T-helper 2 cell treated with Interferon-gamma antibody and Interleukin-4, amounts not matched to agents 5 μg/mL and 100 μg/mL, for 36 hours (primary cell): ENCODE measurements at regions not wholly inside any gene's neighbourhood (a gene's known extent, or its start where the extent isn't known, plus 50 kb on each side); places are given as distances from the start of the nearest gene placed in this dataset.

ENCODE experiments used
- DNase-seq: peaks from one replicate; pipeline ENCODE4 v3.0.0; 2021; ENCODE audit warnings: low spot score
- H3K27ac Mint-ChIP-seq: one replicate; pipeline ENCODE4 v1.8.0; 2021; ENCODE audit warnings: mild to moderate bottlenecking, mixed read lengths
- H3K27me3 Mint-ChIP-seq: one replicate; pipeline ENCODE4 v1.8.0; 2021; ENCODE audit warnings: low read depth, mixed read lengths
- H3K36me3 Mint-ChIP-seq: one replicate; pipeline ENCODE4 v1.8.0; 2021; ENCODE audit warnings: low read depth, mixed read lengths
- H3K4me1 Mint-ChIP-seq: one replicate; pipeline ENCODE4 v1.8.0; 2021; ENCODE audit warnings: low read depth, mixed read lengths
- H3K4me3 Mint-ChIP-seq: one replicate; pipeline ENCODE4 v1.8.0; 2022; ENCODE audit warnings: mild to moderate bottlenecking, moderate library complexity, mixed read lengths
- H3K9me3 Mint-ChIP-seq: one replicate; pipeline ENCODE4 v1.8.0; 2021; ENCODE audit warnings: mixed read lengths

GRCh38 chr18:4587204-4587603 lies 132.1 kb upstream of the DLGAP1 start:
- Mint-ChIP-seq H3K4me1 (no peaks in the 10 kb centered on the region), H3K27me3 (no peaks in the 10 kb centered on the region), H3K36me3 (no peaks in the 10 kb centered on the region), H3K27ac (no peak overlapping the region), H3K9me3 (peaks cover 32% of the 10 kb centered on the region), H3K4me3 (no peak overlapping the region)
- DNase-seq = no peak

- peaks cover 36% of the 10 kb centered on the region for H3K9me3 Mint-ChIP-seq
- no peaks in the 10 kb centered on the region for H3K36me3 Mint-ChIP-seq
- H3K27ac Mint-ChIP-seq = no peak overlapping the region
- no peaks in the 10 kb centered on the region for H3K4me1 Mint-ChIP-seq
- H3K27me3 Mint-ChIP-seq = no peaks in the 10 kb centered on the region
- H3K4me3 Mint-ChIP-seq = no peak overlapping the region
- DNase-seq = no peak
These were observed 131.6 kb upstream of the DLGAP1 start for GRCh38 chr18:4586731-4587130.

GRCh38 chr18:4582431-4583335 lies 127.6 kb upstream of the DLGAP1 start:
- no peak for DNase-seq
- Mint-ChIP-seq H3K4me3 (no peak overlapping the region), H3K27ac (no peak overlapping the region), H3K36me3 (no peaks in the 10 kb centered on the region), H3K27me3 (no peaks in the 10 kb centered on the region), H3K9me3 (peaks cover 60% of the 10 kb centered on the region), H3K4me1 (no peaks in the 10 kb centered on the region)

- Mint-ChIP-seq H3K9me3 (peaks cover 65% of the 10 kb centered on the region), H3K36me3 (no peaks in the 10 kb centered on the region), H3K4me1 (no peaks in the 10 kb centered on the region)
These were observed 126.9 kb upstream of the DLGAP1 start for GRCh38 chr18:4581966-4582365.

GRCh38 chr18:4578449-4578848 lies 123.3 kb upstream of the DLGAP1 start:
- H3K36me3 Mint-ChIP-seq = no peaks in the 10 kb centered on the region
- H3K4me1 Mint-ChIP-seq = no peaks in the 10 kb centered on the region
- no peak overlapping the region for H3K27ac Mint-ChIP-seq
- H3K4me3 Mint-ChIP-seq = no peak overlapping the region
- peaks cover 65% of the 10 kb centered on the region for H3K9me3 Mint-ChIP-seq
- H3K27me3 Mint-ChIP-seq = no peaks in the 10 kb centered on the region
- no peak for DNase-seq

More at GRCh38 chr18:4581966-4582365, 126.9 kb upstream of the DLGAP1 start:
- no peaks in the 10 kb centered on the region for H3K27me3 Mint-ChIP-seq
- no peak overlapping the region for H3K4me3 Mint-ChIP-seq
- H3K27ac Mint-ChIP-seq = no peak overlapping the region
- DNase-seq = no peak

GRCh38 chr18:4573735-4574134 lies 118.6 kb upstream of the DLGAP1 start:
- Mint-ChIP-seq H3K4me3 (no peak overlapping the region), H3K36me3 (no peaks in the 10 kb centered on the region), H3K9me3 (peaks cover 52% of the 10 kb centered on the region), H3K4me1 (no peaks in the 10 kb centered on the region), H3K27ac (no peak overlapping the region), H3K27me3 (no peaks in the 10 kb centered on the region)
- no peak for DNase-seq

GRCh38 chr18:4557502-4557901 lies 102.4 kb upstream of the DLGAP1 start:
- no peak for DNase-seq
- no peaks in the 10 kb centered on the region for H3K36me3 Mint-ChIP-seq
- peaks cover 37% of the 10 kb centered on the region for H3K9me3 Mint-ChIP-seq
- H3K27ac Mint-ChIP-seq = no peak overlapping the region
- H3K4me3 Mint-ChIP-seq = no peak overlapping the region
- H3K27me3 Mint-ChIP-seq = no peaks in the 10 kb centered on the region
- H3K4me1 Mint-ChIP-seq = no peaks in the 10 kb centered on the region

- DNase-seq = no peak
- Mint-ChIP-seq H3K4me3 (no peak overlapping the region), H3K27ac (no peak overlapping the region), H3K36me3 (no peaks in the 10 kb centered on the region), H3K27me3 (no peaks in the 10 kb centered on the region), H3K9me3 (peaks cover 37% of the 10 kb centered on the region), H3K4me1 (no peaks in the 10 kb centered on the region)
These were observed 95.9 kb upstream of the DLGAP1 start for GRCh38 chr18:4551001-4551360.

GRCh38 chr18:4549164-4549872 lies 94.2 kb upstream of the DLGAP1 start:
- Mint-ChIP-seq H3K9me3 (peaks cover 32% of the 10 kb centered on the region), H3K27me3 (no peaks in the 10 kb centered on the region), H3K4me1 (no peaks in the 10 kb centered on the region), H3K4me3 (no peak overlapping the region), H3K36me3 (no peaks in the 10 kb centered on the region), H3K27ac (no peak overlapping the region)
- no peak for DNase-seq

- peaks cover 35% of the 10 kb centered on the region for H3K9me3 Mint-ChIP-seq
These were observed 92.0 kb upstream of the DLGAP1 start for GRCh38 chr18:4547126-4547525.

GRCh38 chr18:4544142-4544541 lies 89.0 kb upstream of the DLGAP1 start:
- no peak overlapping the region for H3K27ac Mint-ChIP-seq
- H3K36me3 Mint-ChIP-seq = no peaks in the 10 kb centered on the region
- H3K4me3 Mint-ChIP-seq = no peak overlapping the region
- no peaks in the 10 kb centered on the region for H3K27me3 Mint-ChIP-seq
- peaks cover 30% of the 10 kb centered on the region for H3K9me3 Mint-ChIP-seq
- no peak for DNase-seq
- no peaks in the 10 kb centered on the region for H3K4me1 Mint-ChIP-seq

More at GRCh38 chr18:4547126-4547525, 92.0 kb upstream of the DLGAP1 start:
- no peak for DNase-seq
- Mint-ChIP-seq H3K27ac (no peak overlapping the region), H3K36me3 (no peaks in the 10 kb centered on the region), H3K4me1 (no peaks in the 10 kb centered on the region), H3K27me3 (no peaks in the 10 kb centered on the region), H3K4me3 (no peak overlapping the region)

- DNase-seq = no peak
- no peaks in the 10 kb centered on the region for H3K4me1 Mint-ChIP-seq
- no peak overlapping the region for H3K4me3 Mint-ChIP-seq
- H3K9me3 Mint-ChIP-seq = peaks cover 34% of the 10 kb centered on the region
- no peaks in the 10 kb centered on the region for H3K36me3 Mint-ChIP-seq
- H3K27me3 Mint-ChIP-seq = no peaks in the 10 kb centered on the region
- no peak overlapping the region for H3K27ac Mint-ChIP-seq
These were observed 88.6 kb upstream of the DLGAP1 start for GRCh38 chr18:4543711-4544110.

GRCh38 chr18:4541588-4541987 lies 86.5 kb upstream of the DLGAP1 start:
- no peak for DNase-seq
- Mint-ChIP-seq H3K27me3 (no peaks in the 10 kb centered on the region), H3K9me3 (peaks cover 38% of the 10 kb centered on the region), H3K36me3 (no peaks in the 10 kb centered on the region), H3K4me3 (no peak overlapping the region), H3K4me1 (no peaks in the 10 kb centered on the region), H3K27ac (no peak overlapping the region)

- no peaks in the 10 kb centered on the region for H3K4me1 Mint-ChIP-seq
- DNase-seq = no peak
- no peak overlapping the region for H3K4me3 Mint-ChIP-seq
These were observed 81.3 kb upstream of the DLGAP1 start for GRCh38 chr18:4536447-4536846.

More at GRCh38 chr18:4536447-4536846, 81.3 kb upstream of the DLGAP1 start:
- Mint-ChIP-seq H3K9me3 (peaks cover 49% of the 10 kb centered on the region), H3K27me3 (no peaks in the 10 kb centered on the region), H3K36me3 (no peaks in the 10 kb centered on the region), H3K27ac (no peak overlapping the region)
